Kidney (tissue), 13 donors: ENCODE measurements at regions not wholly inside any gene's neighbourhood (a gene's known extent, or its start where the extent isn't known, plus 50 kb on each side); places are given as distances from the start of the nearest gene placed in this dataset.

Experiments
- DNase-seq, 5 donors: peaks; one replicate each; pipeline ENCODE4 v3.0.0-alpha.2; 2013 to 2020
- FAIRE-seq: peaks from 2 replicates; lab custom pipeline; 2012; peaks lifted over from hg19 to GRCh38; lab: Jason Lieb, UNC
- H3K27ac ChIP-seq, 2 donors: one replicate each; pipeline ENCODE4 v1.7.0; 2013; ENCODE audit warnings: low read depth in 2 of 2, low read length in 2 of 2, inconsistent platforms in 1 of 2
- H3K27me3 ChIP-seq: one replicate; pipeline ENCODE4 v1.7.1; 2013; ENCODE audit warnings: low read length, inconsistent platforms; ENCODE audit not compliant: control insufficient read depth, insufficient read depth
- H3K36me3 ChIP-seq, 3 donors: one replicate each; pipeline versions ENCODE4 v1.7.0 to v1.7.1; 2013; ENCODE audit warnings: low read length in 3 of 3, control low read depth in 1 of 3, inconsistent platforms in 1 of 3; ENCODE audit not compliant: insufficient read depth in 3 of 3, control insufficient read depth in 2 of 3
- H3K4me1 ChIP-seq, 3 donors: one replicate each; pipeline versions ENCODE4 v1.7.0 to v1.7.1; 2013; ENCODE audit warnings: low read length in 3 of 3, inconsistent platforms in 1 of 3, low read depth in 1 of 3; ENCODE audit not compliant: control insufficient read depth in 2 of 3, insufficient read depth in 2 of 3
- H3K4me3 ChIP-seq, 3 donors: one replicate each; pipeline versions ENCODE4 v1.7.0 to v1.8.1; 2013; ENCODE audit warnings: low read length in 3 of 3, control low read depth in 1 of 3, inconsistent platforms in 1 of 3
- H3K9ac ChIP-seq, 3 donors: one replicate each; pipeline versions ENCODE4 v1.7.0 to v1.7.1; 2013; ENCODE audit warnings: low read length in 3 of 3, control low read depth in 1 of 3, inconsistent platforms in 1 of 3
- H3K9me3 ChIP-seq, 3 donors: one replicate each; pipeline versions ENCODE4 v1.7.0 to v1.7.1; 2013; ENCODE audit warnings: low read length in 3 of 3, control low read depth in 1 of 3, inconsistent platforms in 1 of 3; ENCODE audit not compliant: control insufficient read depth in 2 of 3, insufficient read depth in 1 of 3
- CTCF ChIP-seq: IDR thresholded peaks from 3 replicates; pipeline ENCODE4 v1.5.1; 2012; ENCODE audit warnings: mild to moderate bottlenecking, moderate library complexity, borderline replicate concordance; ENCODE audit not compliant: insufficient read depth; ENCODE audit errors: extremely low read depth
- intact Hi-C: fragments of 100-400 bp; cut with DNase I; formaldehyde crosslinking; loops from one replicate; pipeline ENCODE4 v1.11.1; 2022
- donor health status: control.
- donor health status: control.
- donor health status: control.
- donor health status: control.
- donor health status: control.
- donor health status: DM: yes; HTN: yes; CAD: no.
- donor health status: Normal renal cell carcinoma (clear cell type).

- no peak overlapping the region for H3K4me3 ChIP-seq
- H3K9me3 ChIP-seq, result no peaks in the 10 kb centered on the region
- no peaks in the 10 kb centered on the region for H3K27me3 ChIP-seq
- DNase-seq (no peak), FAIRE-seq (no peak)
- peaks cover 0 to 6% (median 4%) of the 10 kb centered on the region in 3 donors for H3K4me1 ChIP-seq
- intact Hi-C loops, result no loop called here
- H3K36me3 ChIP-seq, result no peaks in the 10 kb centered on the region
- TF ChIP-seq CTCF, result no peak
- no peak overlapping the region for H3K9ac ChIP-seq
- no peak overlapping the region for H3K27ac ChIP-seq
These were observed 402.5 kb upstream of the TPM1 start for GRCh38 chr15:62639906-62640605.

- no peaks in the 10 kb centered on the region for H3K9me3 ChIP-seq
- H3K4me1 ChIP-seq, result peaks cover 0 to 5% (median 4%) of the 10 kb centered on the region in 3 donors
- no peak overlapping the region for H3K4me3 ChIP-seq
- H3K9ac ChIP-seq, result no peak overlapping the region
- no peak for FAIRE-seq
- DNase-seq, result no peak
- no peaks in the 10 kb centered on the region for H3K27me3 ChIP-seq
- TF ChIP-seq CTCF, result no peak
- intact Hi-C loops, result no loop called here
- H3K27ac ChIP-seq, result no peak overlapping the region
- no peaks in the 10 kb centered on the region for H3K36me3 ChIP-seq
These were observed 400.7 kb upstream of the TPM1 start for GRCh38 chr15:62641825-62642224.

GRCh38 chr15:62643572-62643971, 399.0 kb upstream of the TPM1 start:
- Histone ChIP-seq H3K36me3 (peaks cover 0 to 2% (median 0%) of the 10 kb centered on the region in 3 donors), H3K4me3 (no peak overlapping the region), H3K9ac (no peak overlapping the region), H3K27me3 (no peaks in the 10 kb centered on the region), H3K27ac (no peak overlapping the region), H3K9me3 (no peaks in the 10 kb centered on the region), H3K4me1 (peaks cover 0 to 3% (median 0%) of the 10 kb centered on the region in 3 donors)
- DNase-seq, result no peak
- intact Hi-C loops, result no loop called here
- no peak for FAIRE-seq
- TF ChIP-seq CTCF, result no peak
